MG63 (cell line): ENCODE measurements at regions not wholly inside any gene's neighbourhood (a gene's known extent, or its start where the extent isn't known, plus 50 kb on each side); places are given as distances from the start of the nearest gene placed in this dataset.

Experiments used
- DNase-seq: peaks from one replicate; pipeline ENCODE4 v3.0.0-alpha.2; 2020
- H3K27me3 ChIP-seq: fragments of 250-450 bp; sonication (Bioruptor Pico); 2 replicates; pipeline ENCODE4 v1.5.1; 2020; ENCODE audit warnings: mild to moderate bottlenecking, moderate library complexity
- H3K36me3 ChIP-seq: fragments of 250-450 bp; sonication (Bioruptor Pico); 2 replicates; pipeline ENCODE4 v1.5.1; 2020; ENCODE audit warnings: mild to moderate bottlenecking, moderate library complexity
- H3K4me3 ChIP-seq: fragments of 250-450 bp; sonication (Bioruptor Pico); 2 replicates; pipeline ENCODE4 v1.5.1; 2020; ENCODE audit warnings: mild to moderate bottlenecking, moderate library complexity
- H3K9me3 ChIP-seq: fragments of 250-450 bp; sonication (Bioruptor Pico); 2 replicates; pipeline ENCODE4 v1.5.1; 2020; ENCODE audit warnings: mild to moderate bottlenecking, moderate library complexity

- H3K4me3 ChIP-seq, result no peak overlapping the region
- H3K27me3 ChIP-seq, result no peaks in the 10 kb centered on the region
- H3K36me3 ChIP-seq, result no peaks in the 10 kb centered on the region
- no peak for DNase-seq
- H3K9me3 ChIP-seq, result no peaks in the 10 kb centered on the region
Observed at GRCh38 chr1:30413606-30414005, 309.8 kb downstream of the MATN1 start.

- Histone ChIP-seq H3K36me3 (no peaks in the 10 kb centered on the region), H3K27me3 (no peaks in the 10 kb centered on the region), H3K4me3 (no peak overlapping the region), H3K9me3 (no peaks in the 10 kb centered on the region)
- no peak for DNase-seq
Observed at GRCh38 chr1:30413111-30413440, 310.3 kb downstream of the MATN1 start.

- Histone ChIP-seq H3K9me3 (no peaks in the 10 kb centered on the region), H3K27me3 (no peaks in the 10 kb centered on the region), H3K4me3 (no peak overlapping the region), H3K36me3 (no peaks in the 10 kb centered on the region)
- no peak for DNase-seq
Observed at GRCh38 chr1:30412241-30413110, 310.9 kb downstream of the MATN1 start.

- no peaks in the 10 kb centered on the region for H3K9me3 ChIP-seq
- H3K27me3 ChIP-seq, result no peaks in the 10 kb centered on the region
- H3K36me3 ChIP-seq, result no peaks in the 10 kb centered on the region
- H3K4me3 ChIP-seq, result no peak overlapping the region
- no peak for DNase-seq
Observed at GRCh38 chr1:30411206-30411605, 312.2 kb downstream of the MATN1 start.

GRCh38 chr1:30410153-30410851, 313.1 kb downstream of the MATN1 start:
- no peak for DNase-seq
- no peaks in the 10 kb centered on the region for H3K27me3 ChIP-seq
- H3K4me3 ChIP-seq, result no peak overlapping the region
- H3K9me3 ChIP-seq, result no peaks in the 10 kb centered on the region
- no peaks in the 10 kb centered on the region for H3K36me3 ChIP-seq

GRCh38 chr1:30409476-30410152, 313.8 kb downstream of the MATN1 start:
- Histone ChIP-seq H3K9me3 (no peaks in the 10 kb centered on the region), H3K36me3 (no peaks in the 10 kb centered on the region), H3K4me3 (no peak overlapping the region), H3K27me3 (no peaks in the 10 kb centered on the region)
- no peak for DNase-seq

- peak; percentile 23 for DNase-seq
- Histone ChIP-seq H3K4me3 (no peak overlapping the region), H3K9me3 (no peaks in the 10 kb centered on the region), H3K27me3 (no peaks in the 10 kb centered on the region), H3K36me3 (no peaks in the 10 kb centered on the region)
Observed at GRCh38 chr1:30407865-30408580, 315.4 kb downstream of the MATN1 start.

- Histone ChIP-seq H3K9me3 (no peaks in the 10 kb centered on the region), H3K27me3 (no peaks in the 10 kb centered on the region), H3K36me3 (no peaks in the 10 kb centered on the region), H3K4me3 (no peak overlapping the region)
- DNase-seq, result peak; percentile 20
Observed at GRCh38 chr1:30406996-30407864, 316.2 kb downstream of the MATN1 start.

- H3K27me3 ChIP-seq, result no peaks in the 10 kb centered on the region
- H3K4me3 ChIP-seq, result no peak overlapping the region
- no peaks in the 10 kb centered on the region for H3K36me3 ChIP-seq
- no peaks in the 10 kb centered on the region for H3K9me3 ChIP-seq
- no peak for DNase-seq
Observed at GRCh38 chr1:30405631-30406212, 317.7 kb downstream of the MATN1 start.

- no peak overlapping the region for H3K4me3 ChIP-seq
- no peaks in the 10 kb centered on the region for H3K9me3 ChIP-seq
- H3K27me3 ChIP-seq, result no peaks in the 10 kb centered on the region
- DNase-seq, result no peak
- H3K36me3 ChIP-seq, result no peaks in the 10 kb centered on the region
Observed at GRCh38 chr1:30405081-30405480, 318.3 kb downstream of the MATN1 start.

GRCh38 chr1:30404341-30404740, 319.0 kb downstream of the MATN1 start:
- no peak overlapping the region for H3K4me3 ChIP-seq
- no peaks in the 10 kb centered on the region for H3K36me3 ChIP-seq
- no peaks in the 10 kb centered on the region for H3K9me3 ChIP-seq
- DNase-seq, result no peak
- H3K27me3 ChIP-seq, result no peaks in the 10 kb centered on the region

- no peaks in the 10 kb centered on the region for H3K36me3 ChIP-seq
- H3K9me3 ChIP-seq, result no peaks in the 10 kb centered on the region
- no peak overlapping the region for H3K4me3 ChIP-seq
- no peak for DNase-seq
- H3K27me3 ChIP-seq, result no peaks in the 10 kb centered on the region
Observed at GRCh38 chr1:30403726-30404125, 319.7 kb downstream of the MATN1 start.

- Histone ChIP-seq H3K4me3 (no peak overlapping the region), H3K27me3 (no peaks in the 10 kb centered on the region), H3K9me3 (no peaks in the 10 kb centered on the region), H3K36me3 (no peaks in the 10 kb centered on the region)
- no peak for DNase-seq
Observed at GRCh38 chr1:30403061-30403645, 320.2 kb downstream of the MATN1 start.

- Histone ChIP-seq H3K27me3 (no peaks in the 10 kb centered on the region), H3K36me3 (no peaks in the 10 kb centered on the region), H3K4me3 (no peak overlapping the region), H3K9me3 (no peaks in the 10 kb centered on the region)
- no peak for DNase-seq
Observed at GRCh38 chr1:30402031-30402430, 321.4 kb downstream of the MATN1 start.

GRCh38 chr1:30400507-30400906, 322.9 kb downstream of the MATN1 start:
- Histone ChIP-seq H3K27me3 (no peaks in the 10 kb centered on the region), H3K9me3 (no peaks in the 10 kb centered on the region), H3K36me3 (no peaks in the 10 kb centered on the region), H3K4me3 (no peak overlapping the region)
- DNase-seq, result no peak
